ENCODE measurements at regions not wholly inside any gene's neighbourhood (a gene's known extent, or its start where the extent isn't known, plus 50 kb on each side); places are given as distances from the start of the nearest gene placed in this dataset.

DNA sequence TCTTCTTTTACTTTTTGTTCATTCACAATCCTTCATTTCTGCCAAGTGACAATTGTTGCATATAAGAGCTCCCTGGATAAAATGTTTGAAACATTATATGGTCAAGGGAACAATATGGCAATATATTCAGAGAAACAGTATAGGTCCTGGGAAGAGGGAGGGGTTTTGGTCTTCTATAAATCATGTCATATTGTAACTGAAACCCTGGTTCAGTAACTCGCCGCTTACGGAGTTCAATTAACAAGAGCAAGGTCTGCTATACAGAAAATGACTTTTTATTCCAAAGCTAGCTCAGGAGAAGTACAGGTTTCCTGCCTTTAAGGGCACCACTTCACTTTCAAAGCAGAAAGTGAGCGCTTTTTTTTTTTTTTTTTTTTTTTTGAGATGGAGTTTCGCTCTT lies 522.1 kb upstream of the TGFBR2 start:
- Mint-ChIP-seq H3K4me3 (ENCODE audit: unreplicated experiment) (no peak overlapping the region), H3K4me1 (ENCODE audit: low read depth) (peaks cover 2% of the 10 kb centered on the region), H3K27ac (ENCODE audit: unreplicated experiment) (no peak overlapping the region), H3K36me3 (ENCODE audit: low read depth) (no peaks in the 10 kb centered on the region), H3K9me3 (ENCODE audit: low read depth) (no peaks in the 10 kb centered on the region), H3K27me3 (ENCODE audit: low read depth) (peaks cover 1% of the 10 kb centered on the region)
- DNase-seq (ENCODE audit: low spot score): no peak
- TF ChIP-seq, protein P1, sequence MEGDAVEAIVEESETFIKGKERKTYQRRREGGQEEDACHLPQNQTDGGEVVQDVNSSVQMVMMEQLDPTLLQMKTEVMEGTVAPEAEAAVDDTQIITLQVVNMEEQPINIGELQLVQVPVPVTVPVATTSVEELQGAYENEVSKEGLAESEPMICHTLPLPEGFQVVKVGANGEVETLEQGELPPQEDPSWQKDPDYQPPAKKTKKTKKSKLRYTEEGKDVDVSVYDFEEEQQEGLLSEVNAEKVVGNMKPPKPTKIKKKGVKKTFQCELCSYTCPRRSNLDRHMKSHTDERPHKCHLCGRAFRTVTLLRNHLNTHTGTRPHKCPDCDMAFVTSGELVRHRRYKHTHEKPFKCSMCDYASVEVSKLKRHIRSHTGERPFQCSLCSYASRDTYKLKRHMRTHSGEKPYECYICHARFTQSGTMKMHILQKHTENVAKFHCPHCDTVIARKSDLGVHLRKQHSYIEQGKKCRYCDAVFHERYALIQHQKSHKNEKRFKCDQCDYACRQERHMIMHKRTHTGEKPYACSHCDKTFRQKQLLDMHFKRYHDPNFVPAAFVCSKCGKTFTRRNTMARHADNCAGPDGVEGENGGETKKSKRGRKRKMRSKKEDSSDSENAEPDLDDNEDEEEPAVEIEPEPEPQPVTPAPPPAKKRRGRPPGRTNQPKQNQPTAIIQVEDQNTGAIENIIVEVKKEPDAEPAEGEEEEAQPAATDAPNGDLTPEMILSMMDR (IDR thresholded peaks at IDR 0.05): no peak

DNA sequence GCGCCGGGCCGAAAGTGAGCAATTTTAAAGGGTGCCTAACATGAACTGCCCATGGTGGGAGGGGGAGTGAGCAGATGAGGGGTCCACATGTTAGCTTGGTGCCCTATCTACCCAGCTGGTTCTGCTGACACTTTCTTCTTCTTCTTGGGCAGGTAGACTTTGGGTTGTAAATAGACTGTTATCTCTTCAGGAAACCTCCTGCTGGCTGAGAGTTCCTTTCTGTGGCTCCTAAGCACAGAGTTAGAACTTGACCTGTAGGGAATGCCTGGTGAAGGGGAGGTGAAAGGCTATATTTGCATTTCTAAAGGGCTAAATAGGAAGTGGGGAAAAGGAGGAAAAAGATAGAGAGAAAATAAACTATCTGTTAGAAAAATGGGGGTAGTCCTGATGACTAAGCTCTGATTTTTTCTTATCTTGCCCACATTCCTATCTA lies 521.4 kb upstream of the TGFBR2 start:
- Mint-ChIP-seq H3K4me1 (ENCODE audit: low read depth) (peaks cover 2% of the 10 kb centered on the region), H3K9me3 (ENCODE audit: low read depth) (no peaks in the 10 kb centered on the region), H3K27me3 (ENCODE audit: low read depth) (peaks cover 1% of the 10 kb centered on the region), H3K36me3 (ENCODE audit: low read depth) (no peaks in the 10 kb centered on the region), H3K4me3 (ENCODE audit: unreplicated experiment) (no peak overlapping the region), H3K27ac (ENCODE audit: unreplicated experiment) (no peak overlapping the region)
- TF ChIP-seq, protein P1 (IDR thresholded peaks at IDR 0.05): no peak
- DNase-seq (ENCODE audit: low spot score): no peak

DNA sequence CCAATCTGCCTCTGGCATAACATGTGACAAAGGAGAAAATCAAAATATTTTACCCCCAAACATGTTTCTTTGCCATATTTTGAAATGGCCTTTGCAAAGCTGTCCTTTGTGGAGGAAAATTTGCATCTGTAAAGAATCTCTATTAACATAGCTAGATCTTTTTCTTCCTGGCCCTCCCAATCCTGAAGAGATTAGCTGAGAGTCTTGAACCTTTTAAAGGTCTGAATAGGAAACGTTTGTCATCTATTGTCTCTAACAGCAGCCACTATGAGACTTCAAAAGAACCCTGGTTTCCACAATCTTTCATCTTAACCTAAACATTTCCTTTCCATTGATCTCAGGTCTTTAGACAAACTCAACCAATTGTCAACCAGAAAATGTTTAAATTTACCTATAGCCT lies 520.9 kb upstream of the TGFBR2 start:
- Mint-ChIP-seq H3K36me3 (ENCODE audit: low read depth) (no peaks in the 10 kb centered on the region), H3K4me1 (ENCODE audit: low read depth) (peaks cover 2% of the 10 kb centered on the region), H3K4me3 (ENCODE audit: unreplicated experiment) (no peak overlapping the region), H3K27ac (ENCODE audit: unreplicated experiment) (no peak overlapping the region), H3K27me3 (ENCODE audit: low read depth) (peaks cover 1% of the 10 kb centered on the region), H3K9me3 (ENCODE audit: low read depth) (no peaks in the 10 kb centered on the region)
- no peak for DNase-seq (ENCODE audit: low spot score)
- TF ChIP-seq, protein P1 (IDR thresholded peaks at IDR 0.05): no peak

DNA sequence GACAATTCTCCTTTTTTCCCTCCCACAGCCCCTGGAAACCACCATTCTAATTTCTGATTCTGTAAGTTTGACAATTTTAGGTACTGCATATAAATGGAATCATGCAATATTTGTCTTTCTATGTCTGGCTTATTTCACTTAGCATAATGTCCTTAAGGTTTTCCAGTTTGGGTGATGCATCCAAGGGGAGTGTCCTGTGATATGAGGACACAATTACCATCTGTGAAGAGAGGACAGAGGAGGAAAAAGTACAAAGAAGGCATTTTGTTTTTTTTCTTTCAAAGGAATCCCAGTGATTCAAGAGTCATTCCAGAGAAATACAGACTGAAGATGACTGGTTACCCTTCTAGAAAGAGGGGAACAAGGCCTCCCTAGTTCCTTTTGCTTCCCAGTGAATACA lies 514.7 kb upstream of the TGFBR2 start:
- no peak for DNase-seq (ENCODE audit: low spot score)
- Mint-ChIP-seq H3K27me3 (ENCODE audit: low read depth) (no peaks in the 10 kb centered on the region), H3K4me3 (ENCODE audit: unreplicated experiment) (no peak overlapping the region), H3K36me3 (ENCODE audit: low read depth) (no peaks in the 10 kb centered on the region), H3K9me3 (ENCODE audit: low read depth) (peaks cover 12% of the 10 kb centered on the region), H3K27ac (ENCODE audit: unreplicated experiment) (no peak overlapping the region), H3K4me1 (ENCODE audit: low read depth) (no peaks in the 10 kb centered on the region)
- TF ChIP-seq, protein P1 (IDR thresholded peaks at IDR 0.05): no peak

DNA sequence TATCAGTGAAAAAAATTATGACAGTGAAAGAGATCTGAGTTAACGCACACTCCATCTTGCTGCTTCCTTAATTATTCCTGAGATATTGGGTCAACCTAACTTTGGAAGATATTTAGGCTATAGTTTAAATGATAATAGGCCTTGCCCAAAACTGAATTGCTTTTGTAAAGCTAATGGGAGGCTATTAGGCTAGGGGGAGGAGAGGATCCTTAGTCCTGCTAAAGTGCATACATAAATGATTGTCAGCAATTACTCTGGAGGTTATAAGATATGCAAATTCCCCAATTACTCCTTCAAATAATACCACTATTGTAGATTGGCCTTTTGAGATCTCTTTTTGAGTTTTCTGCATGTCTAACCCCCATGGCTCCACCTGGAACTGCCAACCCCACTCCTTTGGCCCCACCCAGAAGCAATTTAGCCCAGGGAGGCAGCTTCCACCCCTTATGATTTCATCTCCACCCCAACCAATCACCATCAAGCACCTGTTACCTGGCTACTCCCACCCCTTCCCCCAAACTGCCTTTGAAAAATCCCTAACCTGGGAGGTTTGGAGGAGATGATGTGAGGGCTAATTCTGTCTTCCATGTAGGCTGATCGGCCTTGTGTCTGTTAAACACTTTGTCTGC lies 509.3 kb upstream of the TGFBR2 start:
- Mint-ChIP-seq H3K27me3 (ENCODE audit: low read depth) (no peaks in the 10 kb centered on the region), H3K9me3 (ENCODE audit: low read depth) (peaks cover 13% of the 10 kb centered on the region), H3K36me3 (ENCODE audit: low read depth) (no peaks in the 10 kb centered on the region), H3K4me1 (ENCODE audit: low read depth) (peaks cover 8% of the 10 kb centered on the region), H3K27ac (ENCODE audit: unreplicated experiment) (no peak overlapping the region), H3K4me3 (ENCODE audit: unreplicated experiment) (no peak overlapping the region)
- TF ChIP-seq, protein P1 (IDR thresholded peaks at IDR 0.05): no peak
- no peak for DNase-seq (ENCODE audit: low spot score)
